Type B pancreatic cell (in vitro differentiated cells): ENCODE measurements at regions not wholly inside any gene's neighbourhood (a gene's known extent, or its start where the extent isn't known, plus 50 kb on each side); places are given as distances from the start of the nearest gene placed in this dataset.
"Not testable (repeated sequence)": the region's sequence is repeated elsewhere in the genome, so short reads cannot be mapped to it uniquely, and the experiment has no call there.

Experiments
- DNase-seq: peaks from one replicate; pipeline ENCODE4 v3.0.0; 2021; ENCODE audit warnings: mixed read lengths; ENCODE audit not compliant: unreplicated experiment; ENCODE audit errors: extremely low spot score
- H3K27ac Mint-ChIP-seq: 2 replicates; pipeline ENCODE4 v1.8.0; 2021; ENCODE audit warnings: mild to moderate bottlenecking, mixed read lengths
- H3K27me3 Mint-ChIP-seq: 2 replicates; pipeline ENCODE4 v1.8.0; 2021; ENCODE audit warnings: mixed read lengths
- H3K36me3 Mint-ChIP-seq: 2 replicates; pipeline ENCODE4 v1.8.0; 2021; ENCODE audit warnings: mixed read lengths
- H3K4me1 Mint-ChIP-seq: one replicate; pipeline ENCODE4 v1.8.0; 2021; ENCODE audit warnings: mixed read lengths; ENCODE audit not compliant: unreplicated experiment
- H3K4me3 Mint-ChIP-seq: 2 replicates; pipeline ENCODE4 v1.8.0; 2021; ENCODE audit warnings: mild to moderate bottlenecking, mixed read lengths
- H3K9me3 Mint-ChIP-seq: 2 replicates; pipeline ENCODE4 v1.8.0; 2021; ENCODE audit warnings: mixed read lengths

GRCh38 chr6:26811486-26812116 lies 152.1 kb upstream of the ZNF322 start:
- H3K27ac Mint-ChIP-seq, H3K4me3 Mint-ChIP-seq, H3K4me1 Mint-ChIP-seq, H3K36me3 Mint-ChIP-seq, DNase-seq, H3K27me3 Mint-ChIP-seq, H3K9me3 Mint-ChIP-seq: not testable (repeated sequence)

GRCh38 chr6:26818640-26819225 lies 159.2 kb upstream of the ZNF322 start:
- H3K9me3 Mint-ChIP-seq, H3K27me3 Mint-ChIP-seq, DNase-seq, H3K36me3 Mint-ChIP-seq, H3K4me1 Mint-ChIP-seq, H3K4me3 Mint-ChIP-seq, H3K27ac Mint-ChIP-seq: not testable (repeated sequence)

GRCh38 chr6:26827965-26828364 lies 168.4 kb upstream of the ZNF322 start:
- not testable (repeated sequence) for H3K27me3 Mint-ChIP-seq, H3K9me3 Mint-ChIP-seq, H3K4me1 Mint-ChIP-seq, H3K36me3 Mint-ChIP-seq, H3K4me3 Mint-ChIP-seq, H3K27ac Mint-ChIP-seq, DNase-seq

- DNase-seq, H3K36me3 Mint-ChIP-seq, H3K27me3 Mint-ChIP-seq, H3K4me3 Mint-ChIP-seq, H3K27ac Mint-ChIP-seq, H3K4me1 Mint-ChIP-seq, H3K9me3 Mint-ChIP-seq: not testable (repeated sequence)
Observed at GRCh38 chr6:26829480-26829879, 169.9 kb upstream of the ZNF322 start.

- not testable (repeated sequence) for H3K36me3 Mint-ChIP-seq, DNase-seq, H3K27me3 Mint-ChIP-seq, H3K27ac Mint-ChIP-seq, H3K4me1 Mint-ChIP-seq, H3K9me3 Mint-ChIP-seq, H3K4me3 Mint-ChIP-seq
Observed at GRCh38 chr6:26830992-26831391, 171.4 kb upstream of the ZNF322 start.

- H3K36me3 Mint-ChIP-seq, H3K27me3 Mint-ChIP-seq, H3K9me3 Mint-ChIP-seq, H3K4me3 Mint-ChIP-seq, H3K4me1 Mint-ChIP-seq, DNase-seq, H3K27ac Mint-ChIP-seq: not testable (repeated sequence)
Observed at GRCh38 chr6:26835707-26836106, 176.2 kb upstream of the ZNF322 start.

- H3K27me3 Mint-ChIP-seq, H3K27ac Mint-ChIP-seq, DNase-seq, H3K4me1 Mint-ChIP-seq, H3K9me3 Mint-ChIP-seq, H3K4me3 Mint-ChIP-seq, H3K36me3 Mint-ChIP-seq: not testable (repeated sequence)
Observed at GRCh38 chr6:26836657-26837056, 177.1 kb upstream of the ZNF322 start.

GRCh38 chr6:26844823-26845222 lies 185.3 kb upstream of the ZNF322 start:
- not testable (repeated sequence) for H3K4me1 Mint-ChIP-seq, H3K9me3 Mint-ChIP-seq, H3K27ac Mint-ChIP-seq, H3K4me3 Mint-ChIP-seq, DNase-seq, H3K36me3 Mint-ChIP-seq, H3K27me3 Mint-ChIP-seq

GRCh38 chr6:26857289-26857688 lies 197.7 kb upstream of the ZNF322 start:
- not testable (repeated sequence) for H3K27ac Mint-ChIP-seq, H3K9me3 Mint-ChIP-seq, H3K4me1 Mint-ChIP-seq, H3K27me3 Mint-ChIP-seq, H3K36me3 Mint-ChIP-seq, DNase-seq, H3K4me3 Mint-ChIP-seq

- H3K9me3 Mint-ChIP-seq, DNase-seq, H3K4me1 Mint-ChIP-seq, H3K27ac Mint-ChIP-seq, H3K27me3 Mint-ChIP-seq, H3K36me3 Mint-ChIP-seq, H3K4me3 Mint-ChIP-seq: not testable (repeated sequence)
Observed at GRCh38 chr6:26859067-26859770, 199.7 kb upstream of the ZNF322 start.

- not testable (repeated sequence) for DNase-seq, H3K27me3 Mint-ChIP-seq, H3K36me3 Mint-ChIP-seq, H3K9me3 Mint-ChIP-seq, H3K27ac Mint-ChIP-seq, H3K4me3 Mint-ChIP-seq, H3K4me1 Mint-ChIP-seq
Observed at GRCh38 chr6:26859771-26860163, 200.2 kb upstream of the ZNF322 start.

- H3K27me3 Mint-ChIP-seq, DNase-seq, H3K4me1 Mint-ChIP-seq, H3K27ac Mint-ChIP-seq, H3K4me3 Mint-ChIP-seq, H3K9me3 Mint-ChIP-seq, H3K36me3 Mint-ChIP-seq: not testable (repeated sequence)
Observed at GRCh38 chr6:26861913-26862312, 202.4 kb upstream of the ZNF322 start.

- not testable (repeated sequence) for H3K4me3 Mint-ChIP-seq, H3K9me3 Mint-ChIP-seq, H3K27ac Mint-ChIP-seq, DNase-seq, H3K27me3 Mint-ChIP-seq, H3K4me1 Mint-ChIP-seq, H3K36me3 Mint-ChIP-seq
Observed at GRCh38 chr6:26863641-26864040, 204.1 kb upstream of the ZNF322 start.

- not testable (repeated sequence) for H3K27me3 Mint-ChIP-seq, H3K4me3 Mint-ChIP-seq, H3K27ac Mint-ChIP-seq, H3K4me1 Mint-ChIP-seq, DNase-seq, H3K36me3 Mint-ChIP-seq, H3K9me3 Mint-ChIP-seq
Observed at GRCh38 chr6:26898785-26899184, 239.2 kb upstream of the ZNF322 start.
